ENCODE measurements at regions not wholly inside any gene's neighbourhood (a gene's known extent, or its start where the extent isn't known, plus 50 kb on each side); places are given as distances from the start of the nearest gene placed in this dataset.

- Histone ChIP-seq H3K4me1 (no peaks in the 10 kb centered on the region), H3K4me3 (ENCODE audit: low read depth, low read length) (no peak overlapping the region), H3K9me3 (no peaks in the 10 kb centered on the region), H3K36me3 (no peaks in the 10 kb centered on the region), H3K27me3 (no peaks in the 10 kb centered on the region)
- no peak for DNase-seq
- no peak for TF ChIP-seq CTCF (IDR thresholded peaks at IDR 0.05; ENCODE audit: low read depth, low read length)
Observed at GRCh38 chr11:23012930-23013329, 152.7 kb upstream of the CCDC179 start.

DNA sequence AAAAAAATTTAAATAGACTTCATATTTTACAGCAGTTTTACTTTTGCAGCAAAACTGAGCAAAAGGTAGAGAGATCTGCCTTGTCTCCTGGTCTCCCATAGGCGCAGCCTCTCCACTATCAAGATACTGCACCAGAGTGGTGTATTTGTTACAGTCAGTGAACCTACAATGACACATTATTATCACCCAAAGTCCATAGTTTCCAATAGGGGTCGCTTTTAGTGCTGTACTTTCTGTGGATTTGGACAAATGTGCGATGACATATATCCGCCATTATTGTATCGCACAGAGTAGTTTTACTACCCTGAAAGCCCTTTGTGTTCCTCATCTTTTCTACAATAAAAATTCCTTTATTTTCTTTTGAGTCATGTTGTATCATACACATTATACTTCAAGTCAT is 153.2 kb upstream of the CCDC179 start:
- DNase-seq: no peak
- no peak overlapping the region for H3K4me3 ChIP-seq (ENCODE audit: low read depth, low read length)
- H3K4me1 ChIP-seq: no peaks in the 10 kb centered on the region
- no peak for TF ChIP-seq CTCF (IDR thresholded peaks at IDR 0.05; ENCODE audit: low read depth, low read length)
- H3K27me3 ChIP-seq: no peaks in the 10 kb centered on the region
- no peaks in the 10 kb centered on the region for H3K9me3 ChIP-seq
- no peaks in the 10 kb centered on the region for H3K36me3 ChIP-seq

DNA sequence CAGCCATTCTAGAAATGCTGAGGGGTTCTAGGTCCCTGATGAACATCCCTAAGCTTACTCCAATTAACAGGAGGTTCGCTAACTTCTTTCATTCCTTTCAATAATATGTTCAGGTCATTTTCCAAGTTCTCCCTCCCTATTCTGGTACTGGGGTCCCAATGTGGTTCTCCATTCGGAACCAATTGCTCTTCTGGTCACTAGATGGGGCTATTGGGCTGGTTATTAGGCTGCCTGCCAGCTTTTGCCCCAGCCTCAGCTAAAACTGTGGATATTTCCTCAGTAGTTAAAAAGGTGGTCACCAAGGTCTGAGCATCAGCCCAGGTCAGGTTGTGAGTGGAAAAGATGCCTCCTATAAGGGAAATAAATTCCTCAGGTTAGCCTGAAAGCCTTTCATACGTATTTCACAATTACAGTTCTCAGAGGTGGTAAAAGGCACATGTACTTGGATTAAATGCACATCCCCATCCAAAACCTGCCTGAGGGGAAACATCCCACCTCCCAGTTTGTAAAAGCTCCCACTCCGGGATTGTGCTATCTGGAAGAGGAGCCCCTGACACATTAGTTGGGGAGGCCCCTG is 161.1 kb upstream of the CCDC179 start:
- H3K9me3 ChIP-seq: no peaks in the 10 kb centered on the region
- no peaks in the 10 kb centered on the region for H3K27me3 ChIP-seq
- no peaks in the 10 kb centered on the region for H3K4me1 ChIP-seq
- peak; percentile 22 for DNase-seq
- H3K36me3 ChIP-seq: no peaks in the 10 kb centered on the region
- no peak overlapping the region for H3K4me3 ChIP-seq (ENCODE audit: low read depth, low read length)
- TF ChIP-seq CTCF (IDR thresholded peaks at IDR 0.05; ENCODE audit: low read depth, low read length): peak; percentile 71

GRCh38 chr11:23022854-23023253 is 162.6 kb upstream of the CCDC179 start:
- TF ChIP-seq CTCF (IDR thresholded peaks at IDR 0.05; ENCODE audit: low read depth, low read length): no peak
- no peak overlapping the region for H3K4me3 ChIP-seq (ENCODE audit: low read depth, low read length)
- no peaks in the 10 kb centered on the region for H3K4me1 ChIP-seq
- H3K36me3 ChIP-seq: no peaks in the 10 kb centered on the region
- no peaks in the 10 kb centered on the region for H3K27me3 ChIP-seq
- no peak for DNase-seq
- H3K9me3 ChIP-seq: no peaks in the 10 kb centered on the region

DNA sequence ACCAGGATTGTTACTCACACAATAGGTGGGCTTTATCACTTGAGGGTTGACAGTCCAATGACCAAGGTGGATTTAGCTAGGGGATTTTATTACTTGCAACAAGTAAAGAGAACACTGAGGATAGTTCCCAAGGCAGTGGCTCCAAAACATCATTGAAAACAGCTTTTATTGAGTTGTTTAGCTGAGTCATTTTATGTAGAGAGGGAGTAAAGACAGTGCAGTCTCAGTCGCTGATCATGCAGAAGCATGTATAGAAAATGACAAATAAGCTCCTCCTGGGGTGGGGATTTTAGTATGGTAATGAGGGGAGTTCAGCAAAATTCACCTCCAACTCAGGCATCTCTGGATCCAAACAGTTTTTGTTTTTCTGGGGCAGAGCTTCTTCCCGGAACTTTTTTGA is 163.0 kb upstream of the CCDC179 start:
- Histone ChIP-seq H3K4me3 (ENCODE audit: low read depth, low read length) (no peak overlapping the region), H3K4me1 (no peaks in the 10 kb centered on the region), H3K36me3 (no peaks in the 10 kb centered on the region), H3K27me3 (no peaks in the 10 kb centered on the region), H3K9me3 (no peaks in the 10 kb centered on the region)
- TF ChIP-seq CTCF (IDR thresholded peaks at IDR 0.05; ENCODE audit: low read depth, low read length): no peak
- no peak for DNase-seq

GRCh38 chr11:23041001-23041503 is 180.8 kb upstream of the CCDC179 start:
- no peak overlapping the region for H3K4me3 ChIP-seq (ENCODE audit: low read depth, low read length)
- no peak for TF ChIP-seq CTCF (IDR thresholded peaks at IDR 0.05; ENCODE audit: low read depth, low read length)
- H3K36me3 ChIP-seq: no peaks in the 10 kb centered on the region
- DNase-seq: no peak
- no peaks in the 10 kb centered on the region for H3K4me1 ChIP-seq
- H3K27me3 ChIP-seq: no peaks in the 10 kb centered on the region
- H3K9me3 ChIP-seq: no peaks in the 10 kb centered on the region
